NCI-H226 (cell line): ENCODE measurements at regions not wholly inside any gene's neighbourhood (a gene's known extent, or its start where the extent isn't known, plus 50 kb on each side); places are given as distances from the start of the nearest gene placed in this dataset.

Source experiments
- DNase-seq: peaks from one replicate; pipeline ENCODE4 v3.0.0-alpha.2; 2015

DNA sequence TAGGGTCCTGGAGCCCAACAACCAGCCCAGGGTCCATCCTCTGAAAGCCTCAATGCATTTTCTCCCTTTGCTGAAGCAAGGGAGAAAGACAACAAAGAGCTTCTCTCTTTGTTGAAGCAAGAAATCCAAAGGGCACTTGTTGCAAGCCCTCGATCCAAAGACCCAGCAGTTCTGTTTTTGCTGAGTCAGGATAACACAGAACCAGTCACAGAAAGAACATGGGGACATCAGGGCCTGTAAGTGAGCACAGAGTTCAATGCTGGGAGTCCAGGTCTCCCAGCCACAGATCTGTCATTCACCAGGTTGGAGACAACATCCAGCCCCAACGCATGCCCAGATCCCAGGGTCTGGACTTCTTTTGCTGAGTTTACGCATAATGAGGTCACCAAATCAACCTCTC, 315.8 kb upstream of the KLHL29 start:
- no peak for DNase-seq

DNA sequence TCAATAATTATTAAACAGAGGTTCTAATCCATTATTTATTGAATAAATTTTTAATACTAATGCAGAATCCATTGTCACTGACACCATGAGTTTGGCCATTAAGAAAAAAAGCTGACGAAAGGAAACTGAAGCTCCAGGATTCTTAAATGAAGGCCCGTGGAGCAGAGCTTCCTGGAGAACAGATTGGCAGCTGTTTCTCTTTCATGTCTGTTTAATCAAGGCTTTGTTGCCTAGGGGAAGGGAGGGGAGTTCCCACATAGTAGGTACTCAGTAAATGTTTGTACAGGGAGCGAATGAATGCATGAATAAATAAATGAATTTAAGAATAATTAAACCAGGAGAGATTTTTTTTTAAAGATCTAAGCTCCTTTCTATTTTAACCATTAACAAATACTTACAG, 315.1 kb upstream of the KLHL29 start:
- no peak for DNase-seq

DNA sequence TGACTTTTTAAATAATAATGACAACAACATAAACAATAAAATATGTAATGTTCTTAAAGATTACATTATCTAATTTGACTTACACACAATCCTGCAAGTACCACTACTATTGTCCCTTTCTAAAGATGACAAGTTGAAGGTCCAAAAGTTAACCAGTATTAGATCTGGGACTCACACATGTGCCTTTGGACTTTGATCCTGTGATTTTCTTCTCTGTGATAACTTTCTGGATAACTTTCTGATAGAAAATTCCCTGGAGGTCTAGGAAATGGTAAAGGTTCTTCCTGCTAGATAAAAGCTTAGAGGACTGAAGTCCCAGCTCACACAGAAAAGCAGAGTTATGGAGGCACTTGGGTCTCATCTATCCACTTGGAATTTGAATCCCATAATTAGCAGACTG, 311.9 kb upstream of the KLHL29 start:
- DNase-seq: no peak

DNA sequence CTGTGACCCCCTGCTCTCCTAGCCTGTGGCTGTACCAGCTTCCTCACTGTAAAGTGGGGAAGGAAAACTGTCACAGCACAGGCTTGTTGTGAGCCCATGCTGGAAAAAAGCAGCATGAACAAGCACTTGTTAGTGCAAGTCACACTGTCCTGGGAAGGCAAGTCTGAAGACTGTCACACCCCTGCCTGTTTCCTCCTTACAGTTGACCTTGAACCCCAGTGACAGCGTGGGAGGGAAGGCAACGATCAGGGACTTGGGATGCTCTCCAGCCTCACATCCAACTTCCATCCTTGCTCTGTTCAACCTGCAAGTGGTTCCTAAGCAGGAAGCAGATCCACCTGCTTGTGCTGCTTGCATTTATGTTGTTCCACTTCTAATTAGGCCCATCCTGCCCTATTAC, 311.3 kb upstream of the KLHL29 start:
- no peak for DNase-seq

DNA sequence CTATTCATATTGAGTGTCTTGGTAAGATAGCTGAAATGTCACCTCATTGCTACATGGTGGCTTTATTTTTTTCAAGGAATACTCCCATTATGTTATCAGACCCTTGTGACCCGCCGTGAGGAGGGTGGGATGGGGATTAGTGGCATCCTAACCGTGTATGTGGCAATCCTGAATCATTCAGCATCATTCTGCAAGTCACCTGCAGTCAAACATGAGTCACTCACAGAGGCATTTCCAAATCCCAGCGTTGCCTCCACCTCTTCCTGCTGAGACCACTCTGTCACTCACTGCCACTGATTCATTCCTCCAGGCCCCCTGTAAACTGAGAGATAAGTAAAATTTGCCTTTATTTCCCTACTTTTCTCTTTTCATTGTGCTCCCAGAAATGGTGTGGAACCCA, 307.4 kb upstream of the KLHL29 start:
- DNase-seq: no peak

DNA sequence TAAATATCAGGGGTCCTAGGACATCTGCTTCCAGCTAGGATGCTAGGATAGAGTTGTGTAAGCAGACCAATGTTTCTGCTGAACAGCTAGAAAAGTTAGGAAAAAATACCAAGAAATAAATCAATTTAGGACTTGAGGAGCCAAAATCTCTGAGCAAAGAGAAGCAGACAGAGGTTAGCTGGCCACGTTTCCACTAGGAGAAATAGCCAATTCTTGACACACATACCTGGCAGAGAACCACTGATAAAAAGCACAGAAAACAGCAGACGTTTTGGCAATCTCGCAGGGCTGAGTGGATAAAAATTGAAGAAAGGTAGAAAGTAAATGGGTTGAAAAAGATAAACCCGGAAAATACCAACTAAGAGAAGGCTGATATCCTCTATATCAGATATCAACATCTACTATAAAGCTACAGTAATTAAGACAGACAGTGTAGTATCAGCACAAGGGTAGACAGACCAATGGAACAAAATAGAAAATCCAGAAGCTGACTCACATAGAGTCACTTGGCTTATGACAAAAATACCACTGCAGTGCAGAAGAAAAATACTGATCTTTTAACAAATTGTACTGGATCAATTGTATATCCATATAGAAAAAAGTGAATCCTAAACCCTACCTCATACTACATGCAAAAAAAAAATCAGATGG, 306.1 kb upstream of the KLHL29 start:
- no peak for DNase-seq

DNA sequence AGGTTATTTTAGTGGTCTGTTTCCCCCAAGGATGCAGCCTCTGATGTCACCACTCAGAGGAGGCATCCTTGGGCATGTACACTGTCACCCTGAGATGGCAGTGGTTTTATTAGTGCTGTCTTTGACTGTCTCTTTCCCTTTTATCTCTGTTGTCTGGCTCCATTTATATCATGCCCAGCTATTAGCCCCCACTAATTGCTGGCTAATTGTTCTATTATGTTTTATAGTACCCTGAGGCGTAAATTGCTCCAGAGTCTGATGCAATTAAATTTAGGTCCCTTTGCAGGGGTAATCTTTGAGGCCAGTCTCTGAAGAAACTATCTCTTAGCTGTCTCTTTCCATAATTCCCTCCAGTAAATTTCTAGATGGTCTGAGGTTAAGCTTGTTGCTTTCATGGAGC, 301.0 kb upstream of the KLHL29 start:
- DNase-seq: no peak

DNA sequence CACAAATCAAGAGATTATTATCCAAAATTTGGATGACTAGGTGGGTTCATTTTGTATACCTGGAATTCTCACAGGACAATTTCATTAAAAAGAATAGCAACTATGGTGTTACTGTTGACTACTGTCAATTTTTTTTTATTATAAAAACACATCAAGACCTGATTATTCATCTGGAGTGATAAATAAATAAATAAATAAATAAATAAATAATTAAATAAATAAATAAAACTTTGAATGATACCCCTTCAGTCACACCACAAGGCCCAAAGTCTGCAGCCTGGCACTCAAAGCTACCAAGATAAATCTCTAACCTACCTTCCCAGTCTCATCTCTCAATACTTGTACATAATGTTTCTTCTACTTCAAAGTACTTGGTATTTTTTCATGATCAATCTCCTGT, 294.0 kb upstream of the KLHL29 start:
- no peak for DNase-seq

DNA sequence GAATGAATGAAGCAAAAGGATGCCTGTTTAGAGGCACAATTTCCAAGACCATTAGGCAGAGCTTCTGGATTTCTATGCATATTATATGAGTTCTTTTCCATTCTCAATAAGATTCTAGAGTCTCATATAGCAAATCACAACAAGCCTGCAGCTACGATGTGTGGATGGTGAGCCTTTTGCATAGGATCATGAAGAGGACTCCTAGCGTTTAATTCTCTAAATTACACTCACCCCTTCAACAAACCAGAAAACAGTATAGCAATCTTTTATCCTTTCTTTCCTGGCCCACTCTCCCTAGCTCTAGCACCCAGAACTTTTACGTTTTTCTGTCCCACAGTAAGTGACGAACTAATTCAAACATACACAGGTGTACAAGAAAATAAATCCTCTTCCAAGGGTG, 293.1 kb upstream of the KLHL29 start:
- no peak for DNase-seq

DNA sequence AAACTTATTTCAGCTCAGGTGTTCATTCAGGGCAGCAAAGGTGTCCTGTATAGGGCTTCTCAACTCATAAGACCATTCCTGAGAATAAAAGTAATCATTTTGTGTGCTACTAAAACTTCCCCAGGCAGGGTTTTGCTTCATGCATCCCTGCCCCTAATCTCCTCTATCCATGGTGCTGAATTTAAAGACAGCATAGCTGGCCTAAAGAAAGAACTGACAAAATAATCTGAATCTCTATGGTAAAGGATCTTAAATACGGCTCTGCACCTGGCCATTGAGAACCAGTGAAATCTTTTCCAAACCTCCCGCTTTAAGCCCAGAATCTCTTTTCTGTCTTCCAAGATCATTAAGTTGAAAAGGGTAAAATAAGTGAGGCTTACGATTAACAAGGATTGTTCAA, 292.1 kb upstream of the KLHL29 start:
- DNase-seq: peak; percentile 7

DNA sequence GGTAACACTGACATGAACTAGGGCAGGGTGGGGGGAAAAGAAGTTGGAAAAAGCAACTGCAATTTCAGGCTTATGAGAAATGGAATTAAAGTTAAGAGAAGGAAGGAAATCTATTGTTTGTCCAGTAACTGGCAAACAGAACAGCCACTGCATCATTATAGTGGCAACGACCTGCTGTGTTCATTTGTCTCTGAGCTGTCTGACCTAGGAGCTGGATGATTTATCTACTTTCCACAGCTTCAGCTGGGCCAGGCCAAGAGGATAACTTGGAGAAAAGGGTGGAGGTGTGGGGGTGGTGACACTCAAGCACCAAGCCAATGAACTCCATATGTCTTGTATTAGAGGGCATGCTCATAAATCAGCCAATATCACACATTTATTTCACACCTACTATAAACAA, 291.5 kb upstream of the KLHL29 start:
- no peak for DNase-seq

DNA sequence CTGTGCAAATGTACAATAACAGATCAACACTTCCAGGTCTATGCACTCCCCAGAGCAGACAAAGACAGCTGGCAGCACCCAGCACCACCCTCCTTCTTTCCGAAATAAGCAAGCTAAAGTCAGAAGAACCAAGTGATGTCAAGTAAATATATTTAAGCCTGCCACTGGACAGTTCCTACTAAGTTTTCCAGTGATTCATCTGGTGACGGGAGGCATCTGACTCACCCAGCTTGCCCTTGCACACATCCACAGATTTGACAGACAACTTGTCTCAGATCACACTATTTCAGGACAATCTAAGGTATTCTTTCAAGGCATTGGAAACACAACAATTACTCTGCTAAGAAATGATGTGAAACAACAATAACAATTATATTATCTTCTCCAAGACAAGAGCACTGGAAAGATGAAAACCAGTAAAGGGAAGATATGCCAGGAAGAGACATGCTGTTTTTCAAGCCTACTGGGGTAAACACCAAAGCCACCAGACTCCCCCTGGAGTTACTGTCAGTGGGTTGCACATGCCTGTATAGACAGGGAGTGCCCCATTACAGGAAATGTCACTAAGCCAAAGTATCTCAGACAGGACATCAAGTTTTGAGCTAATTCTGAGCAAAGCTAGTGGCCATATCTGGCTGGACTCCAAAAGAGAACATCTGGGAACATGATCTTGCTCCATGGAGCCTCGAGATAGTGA, 287.9 kb upstream of the KLHL29 start:
- DNase-seq: no peak

DNA sequence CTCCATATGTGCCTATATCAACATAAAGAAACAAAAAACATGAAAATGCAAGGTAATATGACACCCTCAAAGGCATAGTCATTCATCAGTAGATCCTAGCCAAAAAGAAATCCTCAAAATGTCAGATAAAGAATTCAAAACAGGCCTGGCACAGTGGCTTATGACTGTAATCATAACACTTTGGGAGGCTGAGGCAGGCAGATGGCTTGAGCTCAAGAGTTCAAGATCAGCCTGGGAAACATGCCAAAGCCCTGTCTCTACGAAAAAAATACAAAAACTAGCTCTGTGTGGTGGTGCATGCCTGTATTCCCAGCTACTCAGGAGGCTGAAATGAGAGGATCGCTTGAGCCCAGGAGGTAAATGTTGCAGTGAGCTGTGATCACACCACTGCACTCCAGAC, 284.6 kb upstream of the KLHL29 start:
- no peak for DNase-seq

DNA sequence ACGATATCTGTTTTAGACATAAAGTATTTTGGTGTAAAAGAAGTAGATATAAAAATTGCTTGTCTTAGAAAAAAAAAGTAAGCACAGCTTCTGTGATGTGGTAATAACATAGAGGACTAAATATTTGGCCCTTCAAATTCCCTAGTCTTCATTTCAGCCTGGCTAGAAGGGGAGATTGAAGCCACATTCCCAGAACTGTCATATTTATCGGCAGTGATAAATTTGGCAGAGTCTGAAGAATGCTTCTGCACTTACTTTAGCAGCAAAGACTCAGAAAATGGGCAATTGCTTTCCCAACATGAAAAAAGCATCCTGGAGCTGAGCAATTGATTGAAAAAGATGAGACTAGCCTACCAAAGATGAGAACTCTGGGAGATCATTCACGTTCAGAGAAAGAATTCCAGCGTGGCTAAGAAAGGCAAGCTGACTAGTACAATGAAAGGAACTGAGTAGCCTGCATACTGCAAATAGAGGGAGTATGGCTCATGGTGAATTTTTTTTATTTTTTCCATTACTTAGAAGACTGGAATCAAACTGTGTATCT, 278.7 kb upstream of the KLHL29 start:
- no peak for DNase-seq

DNA sequence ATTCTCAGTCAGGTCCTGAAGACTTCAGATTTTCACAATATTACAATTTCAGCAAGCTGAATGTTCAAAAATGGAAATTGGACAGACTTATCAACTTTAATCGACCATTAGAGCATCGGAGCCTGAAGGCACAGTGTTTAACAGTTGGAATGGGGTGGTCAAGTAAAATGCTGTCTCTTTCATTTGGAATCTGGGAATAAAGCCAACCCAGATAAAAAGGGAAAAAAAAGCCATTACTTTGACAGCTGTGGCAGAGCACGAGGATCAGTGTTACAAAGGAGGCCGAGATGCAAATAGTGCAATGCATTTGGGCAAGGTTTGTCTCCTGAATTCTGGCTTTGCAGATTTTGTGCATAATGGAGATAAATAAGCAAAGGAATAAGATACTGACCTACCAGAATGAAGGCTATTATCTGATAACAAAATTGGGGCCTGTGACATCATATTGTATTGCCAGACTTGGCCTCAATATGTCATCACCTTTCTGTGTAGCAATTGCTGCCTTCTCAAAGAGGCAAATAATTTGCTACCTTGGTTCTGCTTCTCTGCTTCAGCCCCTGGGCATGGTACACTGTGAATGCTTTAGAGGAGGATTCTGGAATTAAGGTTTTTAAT, 277.5 kb upstream of the KLHL29 start:
- DNase-seq: no peak

DNA sequence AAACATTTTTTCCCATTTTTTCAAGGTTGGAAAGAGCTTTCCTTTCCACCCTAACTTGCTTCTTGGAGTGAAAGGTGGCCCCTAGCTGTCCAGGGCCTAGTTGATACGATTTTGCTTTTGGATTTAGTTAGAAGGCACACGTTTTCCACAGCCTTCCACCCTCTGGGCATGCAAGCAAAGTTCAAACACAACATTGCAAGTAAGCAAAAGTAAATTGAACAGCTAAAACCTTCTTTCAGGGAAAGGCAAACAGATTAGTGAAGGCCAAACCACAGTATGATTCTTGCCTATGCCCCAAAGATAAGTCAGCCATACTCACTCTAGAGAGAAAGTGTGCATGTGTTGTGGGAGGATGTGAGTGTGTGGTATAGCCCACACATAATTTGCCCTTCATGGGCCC, 273.7 kb upstream of the KLHL29 start:
- no peak for DNase-seq

DNA sequence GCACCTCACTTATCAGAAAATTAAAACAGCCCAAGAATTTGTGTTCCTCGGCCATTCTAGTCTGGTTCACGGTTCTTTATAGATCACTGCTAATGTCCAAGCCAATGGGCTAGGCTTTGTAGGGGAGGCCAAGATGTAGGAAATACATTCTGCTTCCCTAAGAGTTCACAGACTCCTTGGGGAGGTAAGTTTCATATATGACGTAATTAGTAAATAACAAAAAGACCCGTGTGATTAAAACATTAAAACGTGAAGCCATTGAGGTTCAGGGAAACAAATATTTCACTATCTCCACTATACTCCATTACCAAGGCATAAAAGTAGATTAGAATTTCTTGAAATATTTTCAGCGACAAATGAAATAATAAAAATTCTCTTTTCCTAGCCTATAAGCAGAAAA, 272.5 kb upstream of the KLHL29 start:
- DNase-seq: no peak

DNA sequence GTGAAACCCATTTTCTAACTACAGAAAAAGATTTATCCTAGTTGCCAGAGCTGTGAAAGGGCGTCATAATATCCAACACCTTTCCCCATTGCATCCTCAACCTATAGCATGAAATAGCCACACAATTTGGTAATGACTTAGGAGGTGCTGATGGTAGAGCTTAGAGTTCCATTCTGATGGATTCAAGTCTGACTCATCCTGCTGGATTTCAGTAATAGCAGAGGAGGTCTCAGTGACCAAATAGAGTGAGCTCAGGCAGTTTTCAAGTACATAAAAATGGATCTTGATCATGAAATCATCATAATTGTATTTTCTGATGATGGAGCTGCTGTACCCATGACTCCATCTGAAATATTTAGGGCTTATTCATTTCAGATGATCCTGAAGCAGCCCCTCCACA, 270.7 kb upstream of the KLHL29 start:
- DNase-seq: no peak

DNA sequence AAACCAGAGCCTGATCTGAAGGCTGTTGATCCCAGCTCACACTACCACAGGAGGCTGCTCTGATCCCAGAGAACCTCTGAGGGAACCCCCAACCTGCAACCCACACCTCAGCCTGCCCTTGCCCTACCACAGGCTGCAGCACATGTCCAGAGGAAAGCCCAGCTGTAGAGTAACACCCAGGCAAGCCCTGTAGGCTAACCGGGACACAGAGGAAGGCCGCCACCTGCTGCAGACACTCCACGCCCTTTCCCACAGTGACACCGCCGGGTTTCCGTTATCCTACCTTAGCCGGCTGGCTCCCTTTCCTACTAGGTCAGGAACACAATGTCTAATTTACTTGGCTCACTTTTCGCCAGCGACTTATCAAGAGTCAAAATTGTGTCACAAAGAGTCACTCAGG, 266.7 kb upstream of the KLHL29 start:
- DNase-seq: no peak

DNA sequence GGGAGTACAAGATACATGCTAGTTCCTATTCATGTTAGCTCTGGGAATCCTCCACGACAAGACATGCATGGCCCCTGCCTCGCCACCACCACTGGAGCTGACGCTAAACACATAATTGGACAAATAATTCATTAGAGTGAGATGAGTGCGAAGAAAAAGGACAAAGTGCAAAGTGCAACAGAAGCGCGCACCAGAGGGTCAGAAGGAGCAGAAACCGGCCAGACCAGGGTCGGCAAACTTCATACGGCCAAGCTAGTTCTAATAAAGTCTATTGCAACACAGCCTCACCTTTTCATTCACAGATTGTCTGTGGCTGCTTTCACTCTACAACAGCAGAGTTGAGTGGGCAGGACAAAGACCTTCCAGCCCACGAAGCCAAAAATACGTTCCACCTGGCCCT, 266.1 kb upstream of the KLHL29 start:
- no peak for DNase-seq

DNA sequence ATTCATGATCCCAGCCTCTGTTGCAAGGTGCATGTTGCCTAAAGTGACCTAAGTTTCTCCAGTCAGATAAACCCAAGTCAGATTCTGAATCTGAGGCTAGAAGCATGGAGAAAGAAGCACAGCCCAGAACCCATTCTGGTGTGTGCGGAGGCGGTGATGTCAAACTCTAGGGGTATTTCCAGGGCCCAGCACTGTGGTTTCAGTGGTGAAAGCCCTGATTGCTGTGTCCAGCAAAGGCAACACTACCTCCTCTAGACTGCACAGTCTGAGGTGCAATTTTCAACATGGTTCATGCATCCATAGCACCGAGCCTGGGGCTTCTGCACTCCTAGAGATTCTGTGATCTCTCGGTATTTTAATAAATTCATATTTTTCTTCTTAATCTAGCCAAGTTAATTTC, 264.8 kb upstream of the KLHL29 start:
- DNase-seq: no peak

DNA sequence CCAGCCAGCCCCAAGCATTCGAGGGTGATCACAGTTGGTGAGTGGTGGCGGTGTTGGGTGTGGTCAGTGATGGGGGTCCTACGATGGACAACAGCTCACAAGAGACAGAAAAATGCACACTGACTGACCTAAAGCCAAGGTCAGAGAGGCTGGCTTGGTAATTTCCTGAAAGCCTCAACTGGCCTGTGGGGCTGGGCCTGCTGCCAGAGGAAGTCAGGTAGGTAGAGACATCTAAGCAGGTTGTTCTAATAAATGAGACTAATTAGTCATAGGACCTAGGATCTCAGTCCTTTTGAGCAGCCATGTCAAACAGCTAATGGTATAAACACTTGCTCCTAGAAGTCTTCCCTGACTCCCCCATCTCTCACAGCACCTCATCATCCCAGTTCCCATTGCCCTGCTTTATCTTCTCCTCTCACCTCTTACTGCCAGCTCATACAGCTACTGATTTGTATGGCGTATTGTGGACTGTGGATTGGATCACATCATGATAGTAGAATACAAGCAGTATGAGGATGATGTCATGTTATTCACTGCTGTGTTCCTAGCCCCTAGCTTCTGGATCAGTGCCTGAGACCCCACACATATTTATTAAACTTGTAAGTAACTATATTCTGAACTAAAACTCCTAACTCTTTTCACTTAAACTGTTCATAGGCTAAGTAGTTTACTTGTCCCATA, 262.9 kb upstream of the KLHL29 start:
- no peak for DNase-seq

DNA sequence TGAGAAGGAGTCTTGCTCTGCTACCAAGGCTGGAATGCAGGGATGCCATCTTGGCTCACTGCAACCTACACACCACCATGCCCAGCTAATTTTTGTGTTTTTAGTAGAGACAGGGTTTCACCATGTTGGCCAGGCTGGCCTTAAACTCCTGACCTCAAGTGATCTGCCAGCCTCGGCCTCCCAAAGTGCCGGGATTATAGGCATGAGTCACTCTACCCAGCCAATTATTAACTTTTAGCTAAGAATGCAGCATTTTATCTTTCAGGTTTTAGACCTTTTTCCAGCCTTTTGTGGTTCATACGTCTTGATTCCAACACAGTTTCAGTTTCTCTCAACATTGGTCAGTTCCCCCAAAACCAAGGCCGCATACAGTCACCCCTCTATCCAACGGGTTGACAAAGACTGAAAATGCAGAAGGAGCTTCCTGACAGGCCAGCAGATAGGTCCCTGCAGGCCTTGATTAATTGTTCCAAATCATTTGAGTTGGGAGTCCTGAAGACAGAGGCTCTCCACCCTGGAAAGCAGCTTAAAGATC, 262.2 kb upstream of the KLHL29 start:
- DNase-seq: no peak

DNA sequence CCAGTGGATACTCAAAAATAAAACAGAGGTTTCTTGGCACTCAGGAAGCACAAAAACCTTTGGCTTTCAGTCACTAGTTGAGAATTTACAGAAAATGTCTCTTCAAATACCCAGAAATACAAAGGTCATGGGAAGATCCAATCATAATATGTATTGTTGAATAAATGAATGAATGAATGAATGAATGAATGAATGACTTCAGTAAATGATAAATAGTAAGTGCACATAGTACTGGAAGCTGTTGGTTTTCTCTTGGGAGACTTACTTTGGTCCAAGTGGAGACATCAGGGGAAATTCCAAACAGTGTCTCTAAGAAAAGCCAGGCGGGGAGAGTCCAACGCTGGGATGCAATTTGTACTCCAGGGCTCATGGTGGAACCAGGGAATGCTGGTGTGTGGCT, 261.3 kb upstream of the KLHL29 start:
- no peak for DNase-seq
